ENCODE measurements at regions not wholly inside any gene's neighbourhood (a gene's known extent, or its start where the extent isn't known, plus 50 kb on each side); places are given as distances from the start of the nearest gene placed in this dataset.
"Not testable (repeated sequence)": the region's sequence is repeated elsewhere in the genome, so short reads cannot be mapped to it uniquely, and the experiment has no call there.

- no peak for DNase-seq
These were observed 115.8 kb downstream of the SYT10 start for GRCh38 chr12:33323823-33324222.

DNA sequence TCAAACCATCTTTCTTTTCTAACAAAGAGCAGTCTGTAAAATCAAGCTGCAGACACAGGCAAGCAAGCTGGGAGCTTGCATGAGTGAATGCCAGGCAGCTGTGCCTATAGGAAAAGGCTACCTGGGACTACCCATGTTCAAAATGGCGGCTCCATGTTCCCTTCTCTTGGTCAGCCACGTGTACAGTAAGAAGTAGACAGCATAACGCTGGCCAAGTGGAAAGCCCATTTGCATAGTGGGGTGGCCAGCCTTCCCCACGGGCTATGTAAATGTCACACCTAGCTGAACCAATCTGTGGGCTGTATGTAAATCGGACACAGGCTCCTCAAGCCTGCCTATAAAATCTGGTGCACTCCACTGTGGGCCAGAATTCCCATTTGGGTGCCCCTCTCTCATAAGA, 117.1 kb downstream of the SYT10 start:
- DNase-seq: no peak

DNA sequence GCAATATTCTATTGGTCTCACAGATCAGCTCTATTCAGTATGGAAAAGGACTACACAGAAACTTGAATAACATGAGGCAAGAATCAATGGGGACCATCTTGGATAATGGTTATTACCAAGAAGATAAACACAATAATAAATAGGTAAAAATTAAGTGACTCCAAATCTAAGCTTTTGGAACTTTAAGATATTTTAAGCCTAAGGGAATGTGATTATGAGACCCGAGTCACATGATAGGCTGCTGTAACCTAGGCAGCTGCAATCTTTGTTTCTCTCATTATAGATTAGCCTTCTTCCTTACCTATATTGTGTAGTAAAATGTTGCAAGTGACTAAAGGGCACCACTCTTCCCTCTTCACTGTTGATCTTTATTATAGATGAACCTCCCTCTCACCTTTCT, 121.9 kb downstream of the SYT10 start:
- DNase-seq: no peak

DNA sequence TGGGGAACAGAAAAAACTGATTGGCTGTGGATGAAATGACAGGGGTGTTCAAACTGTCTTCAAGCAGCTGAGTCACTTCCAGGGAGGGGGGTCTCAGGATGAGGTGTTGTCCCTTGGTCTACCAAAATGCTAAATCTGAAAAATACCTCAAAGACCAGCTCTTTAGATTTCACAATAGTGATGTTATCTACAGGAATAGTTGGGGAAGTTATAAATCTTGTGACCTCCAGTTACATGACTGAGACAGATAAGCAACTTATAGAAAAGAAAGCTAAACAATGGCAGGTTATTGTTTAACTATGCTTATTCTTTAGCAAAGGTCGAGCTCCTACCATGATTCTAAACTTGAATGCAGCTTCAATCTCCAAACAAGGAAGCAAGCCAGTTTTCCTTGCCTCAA, 125.4 kb downstream of the SYT10 start:
- no peak for DNase-seq

- DNase-seq: no peak
These were observed 126.1 kb downstream of the SYT10 start for GRCh38 chr12:33313476-33313875.

DNA sequence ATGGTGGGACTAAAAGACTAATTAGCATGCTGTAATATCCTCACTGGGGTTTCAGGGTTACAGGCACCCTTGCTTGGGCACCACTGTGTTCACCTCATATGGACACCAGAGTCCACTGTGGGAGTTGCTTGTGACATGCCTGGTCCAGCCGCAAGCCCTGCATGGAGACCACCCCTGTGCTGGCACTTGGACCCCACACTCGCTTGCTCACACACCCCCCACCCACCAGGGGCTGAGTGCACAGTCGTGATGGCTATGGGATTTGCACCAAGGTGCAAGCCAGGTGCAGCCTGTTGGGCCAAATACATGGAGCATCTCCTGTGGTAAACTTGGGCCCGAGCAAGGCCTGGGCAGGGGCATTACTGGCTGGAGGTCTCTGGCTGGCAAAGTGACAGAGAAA, 129.1 kb downstream of the SYT10 start:
- DNase-seq: no peak

- no peak for DNase-seq
These were observed 135.4 kb downstream of the SYT10 start for GRCh38 chr12:33304176-33304575.

DNA sequence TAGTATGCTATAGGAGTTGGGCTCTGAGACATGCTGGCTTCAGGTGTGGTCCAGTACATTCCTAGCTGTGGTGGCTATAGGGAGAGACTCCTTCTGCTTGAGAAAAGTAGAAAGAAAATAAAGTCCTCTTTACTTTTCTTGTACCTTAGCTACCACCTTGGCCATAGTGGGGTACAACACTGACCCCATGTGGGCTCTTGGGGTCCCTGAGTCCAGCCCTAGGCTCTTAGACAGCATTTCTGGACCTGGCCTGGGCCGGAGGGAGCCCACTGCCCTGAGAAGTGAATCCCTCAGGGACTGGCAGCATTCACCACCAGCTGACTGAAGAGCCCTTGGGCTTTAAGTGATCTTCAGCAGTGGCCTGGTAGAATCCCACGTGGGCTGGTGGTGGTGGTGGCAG, 143.1 kb downstream of the SYT10 start:
- no peak for DNase-seq

GRCh38 chr12:33290703-33291102, 148.9 kb downstream of the SYT10 start:
- no peak for DNase-seq

DNA sequence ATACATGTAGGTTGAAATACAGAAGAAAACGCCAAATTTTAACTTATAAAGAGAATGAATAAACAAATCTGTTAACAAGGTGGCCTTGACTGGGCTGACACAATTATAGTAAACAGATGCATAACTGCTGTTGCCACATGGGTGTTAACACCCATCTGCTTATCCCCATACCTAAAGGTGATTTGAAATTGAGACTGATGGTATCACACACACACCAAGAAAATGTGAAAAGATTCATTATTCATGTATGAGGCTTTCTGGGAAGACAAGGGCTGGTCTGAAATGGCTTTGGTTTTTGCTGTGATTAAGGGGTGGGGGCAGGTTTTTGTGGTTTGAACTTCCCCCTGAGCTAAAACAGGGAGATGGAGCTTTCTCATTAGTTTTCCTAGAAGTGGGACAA, 156.6 kb downstream of the SYT10 start:
- DNase-seq: no peak

DNA sequence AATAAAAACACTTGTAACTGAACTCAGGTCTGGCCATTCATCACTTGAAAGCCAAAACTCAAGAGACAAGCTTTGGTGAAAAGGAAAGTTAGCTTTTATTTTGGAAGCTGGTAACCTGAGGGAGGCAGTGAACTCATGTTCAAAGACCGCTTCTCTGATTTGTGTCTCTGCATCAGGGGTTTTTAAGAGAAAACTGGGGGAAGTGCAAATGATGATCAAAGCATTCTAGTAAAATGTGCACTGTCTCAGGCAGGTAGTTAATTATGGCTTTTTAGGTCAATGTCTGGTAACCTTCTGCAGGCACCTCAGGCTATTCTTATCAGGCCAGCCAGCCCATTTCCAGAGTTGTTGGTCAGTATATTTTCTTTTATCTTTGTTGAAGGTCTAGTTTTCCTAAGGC, 162.2 kb downstream of the SYT10 start:
- DNase-seq: no peak

GRCh38 chr12:33267641-33268040, 172.0 kb downstream of the SYT10 start:
- DNase-seq: no peak

- no peak for DNase-seq
These were observed 173.7 kb downstream of the SYT10 start for GRCh38 chr12:33265900-33266299.

GRCh38 chr12:33265033-33265731, 174.4 kb downstream of the SYT10 start:
- DNase-seq: no peak

DNA sequence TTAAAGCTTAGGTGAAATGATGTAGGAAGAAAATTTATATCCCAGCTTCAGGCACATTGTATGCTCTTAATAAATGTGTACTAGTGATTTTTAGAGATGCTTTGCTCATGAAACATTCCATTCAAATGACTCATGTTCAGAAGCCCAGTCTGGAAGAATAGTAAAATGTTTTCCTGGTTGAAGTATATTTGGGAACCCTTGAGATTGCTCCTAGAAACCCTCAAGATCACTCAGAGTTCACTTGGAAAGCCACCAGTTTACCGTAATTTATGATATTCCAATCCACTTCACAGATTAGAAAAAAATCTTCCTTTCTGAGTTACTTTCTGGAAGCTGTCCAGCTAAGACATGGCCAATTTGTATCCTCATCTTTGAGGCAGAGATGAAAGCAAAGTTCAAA, 186.4 kb downstream of the SYT10 start:
- DNase-seq: no peak

- no peak for DNase-seq
These were observed 188.1 kb downstream of the SYT10 start for GRCh38 chr12:33251548-33251947.

- DNase-seq: no peak
These were observed 191.3 kb downstream of the SYT10 start for GRCh38 chr12:33248364-33248763.

- DNase-seq: no peak
These were observed 192.0 kb downstream of the SYT10 start for GRCh38 chr12:33247625-33248024.

DNA sequence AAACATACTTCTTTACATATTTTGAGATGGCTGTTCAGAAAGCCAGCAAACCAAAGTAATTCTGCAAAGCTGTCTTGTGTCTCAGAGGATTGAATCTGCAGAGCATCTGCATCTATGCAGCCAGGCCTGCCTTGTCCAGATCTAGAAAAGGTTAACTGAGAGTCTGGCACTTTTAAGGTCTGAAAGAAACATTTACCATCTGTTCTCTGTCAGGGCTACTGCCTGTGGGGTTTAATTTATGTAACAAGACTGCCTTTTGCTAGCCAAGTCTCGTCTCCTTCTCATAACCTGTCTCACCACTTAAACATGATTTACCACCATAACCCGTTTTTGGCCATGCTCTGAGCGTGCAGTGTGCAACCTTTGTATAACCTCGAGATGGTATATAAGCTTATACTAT, 194.2 kb downstream of the SYT10 start:
- DNase-seq: no peak

DNA sequence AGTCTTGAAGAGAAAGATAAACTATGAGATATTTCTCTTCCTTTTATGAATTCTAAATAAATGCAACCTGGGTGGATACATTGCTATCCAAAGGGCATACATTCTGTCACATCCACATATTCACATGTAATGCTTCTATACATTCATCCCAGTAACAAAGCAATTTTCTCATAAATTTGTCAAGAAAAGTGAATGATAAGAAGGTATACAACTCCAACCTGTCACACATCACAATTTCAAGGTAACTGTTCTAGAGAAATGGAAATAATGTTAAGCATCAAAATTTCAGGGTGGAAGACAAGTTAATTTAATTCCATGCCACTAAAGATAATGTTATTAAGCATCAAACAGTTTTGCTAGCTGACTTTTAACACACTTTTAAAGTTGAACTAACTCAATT, 212.9 kb downstream of the SYT10 start:
- no peak for DNase-seq

DNA sequence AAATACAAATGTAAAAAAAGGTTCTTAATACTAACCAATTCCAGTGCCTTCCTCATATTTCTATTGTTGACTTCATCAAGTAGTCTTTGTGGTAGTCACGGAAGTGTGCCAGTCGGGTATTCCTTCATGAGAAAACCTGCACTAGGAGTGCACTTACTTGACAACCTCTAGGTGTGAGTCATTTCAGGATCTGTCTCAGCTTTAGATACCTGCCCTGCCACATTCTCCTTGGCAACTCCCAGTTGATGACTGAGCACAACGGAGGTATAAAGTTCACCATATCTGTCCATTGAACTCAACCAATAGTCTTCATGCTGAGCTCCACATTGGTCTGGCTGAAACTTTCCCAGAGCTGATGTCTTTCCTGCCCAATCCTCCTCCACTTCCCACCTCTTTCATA, 215.7 kb downstream of the SYT10 start:
- no peak for DNase-seq

GRCh38 chr12:33222357-33222756, 217.3 kb downstream of the SYT10 start:
- no peak for DNase-seq

- no peak for DNase-seq
These were observed 233.6 kb downstream of the SYT10 start for GRCh38 chr12:33205981-33206380.

DNA sequence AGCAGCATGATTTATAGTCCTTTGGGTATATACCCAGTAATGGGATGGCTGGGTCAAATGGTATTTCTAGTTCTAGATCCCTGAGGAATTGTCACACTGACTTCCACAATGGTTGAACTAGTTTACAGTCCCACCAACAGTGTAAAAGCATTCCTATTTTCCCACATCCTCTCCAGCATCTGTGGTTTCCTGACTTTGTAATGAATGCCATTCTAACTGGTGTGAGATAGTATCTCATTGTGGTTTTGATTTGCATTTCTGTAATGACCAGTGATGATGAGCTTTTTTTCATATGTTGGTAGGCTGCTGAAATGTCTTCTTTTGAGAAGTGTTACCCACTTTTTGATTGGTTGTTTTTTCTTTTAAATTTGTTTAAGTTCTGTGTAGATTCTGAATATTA, 245.2 kb downstream of the SYT10 start:
- DNase-seq: not testable (repeated sequence)

DNA sequence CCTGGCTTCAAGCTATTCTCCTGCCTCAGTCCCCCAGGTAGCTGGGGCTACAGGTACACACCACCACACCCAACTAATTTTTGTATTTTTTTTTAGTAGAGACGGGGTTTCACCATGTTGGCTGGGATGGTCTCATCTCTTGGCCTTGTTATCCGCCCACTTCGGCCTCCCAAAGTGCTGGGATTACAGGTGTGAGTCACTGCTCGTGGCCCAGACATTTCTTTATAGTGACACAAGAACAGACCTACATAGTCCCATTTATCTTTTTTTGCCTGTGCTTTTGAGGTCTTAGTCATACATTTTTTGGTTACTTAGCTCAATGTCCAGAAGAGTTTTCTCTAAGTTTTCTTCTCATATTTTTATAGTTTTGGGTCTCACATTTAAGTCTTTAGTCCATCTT, 247.4 kb downstream of the SYT10 start:
- no peak for DNase-seq

DNA sequence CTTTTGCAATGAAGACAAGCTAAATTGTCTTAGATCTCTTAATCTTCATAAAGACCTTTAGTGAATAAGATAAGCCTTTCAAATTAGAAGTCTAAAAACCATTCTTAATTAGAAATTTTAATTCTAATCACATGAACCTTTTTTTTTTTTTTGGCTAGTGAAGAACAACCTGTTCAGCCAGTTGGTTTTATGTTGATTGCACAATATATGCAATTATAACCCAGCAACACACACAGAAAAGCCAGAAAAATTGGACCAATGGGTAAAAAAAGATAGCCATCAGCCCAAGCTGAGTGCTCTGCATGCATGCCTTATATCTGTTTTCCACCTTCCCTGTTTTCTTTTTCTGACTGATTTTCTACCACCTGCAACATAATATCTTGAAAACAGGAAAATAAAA, 252.2 kb downstream of the SYT10 start:
- no peak for DNase-seq

Measured in AML-193 (cell line).